OCI-LY3 (cell line): ENCODE measurements at regions not wholly inside any gene's neighbourhood (a gene's known extent, or its start where the extent isn't known, plus 50 kb on each side); places are given as distances from the start of the nearest gene placed in this dataset.

Source experiments
- CTCF ChIP-seq: fragments of 200-600, 300-600 bp; sonication (generic); IDR thresholded peaks from 2 replicates; pipeline ENCODE4 v1.5.1; 2014; ENCODE audit warnings: antibody characterized with exemption, low read length, low read depth
- EZH2phosphoT487 ChIP-seq: fragments of 200-600 bp; shearing (Covaris generic); IDR thresholded peaks from 2 replicates; pipeline ENCODE4 v1.6.1; 2018; ENCODE audit warnings: antibody characterized with exemption, mixed run types, low read depth

DNA sequence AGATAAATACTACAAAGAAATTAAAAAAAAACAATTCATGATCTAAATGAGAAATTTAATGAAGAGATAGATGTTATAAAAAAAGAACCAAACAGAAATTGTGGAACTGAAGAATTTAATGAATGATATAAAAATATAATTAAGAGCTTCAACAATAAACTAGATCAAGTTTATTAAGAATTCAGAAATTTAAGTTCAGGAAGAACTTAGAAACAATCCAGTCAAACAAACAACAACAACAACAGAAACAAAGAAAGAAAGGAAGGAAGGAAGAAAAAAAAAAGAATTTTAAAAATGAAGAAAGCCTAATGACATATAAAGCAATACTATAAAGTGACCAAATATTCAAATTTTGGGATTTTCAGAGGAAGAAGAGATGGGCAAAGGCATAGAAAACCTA, 157.3 kb upstream of the FOXN2 start:
- TF ChIP-seq CTCF: no peak
- no peak for TF ChIP-seq EZH2phosphoT487
